ENCODE measurements at regions not wholly inside any gene's neighbourhood (a gene's known extent, or its start where the extent isn't known, plus 50 kb on each side); places are given as distances from the start of the nearest gene placed in this dataset.

- TF ChIP-seq, protein P1, sequence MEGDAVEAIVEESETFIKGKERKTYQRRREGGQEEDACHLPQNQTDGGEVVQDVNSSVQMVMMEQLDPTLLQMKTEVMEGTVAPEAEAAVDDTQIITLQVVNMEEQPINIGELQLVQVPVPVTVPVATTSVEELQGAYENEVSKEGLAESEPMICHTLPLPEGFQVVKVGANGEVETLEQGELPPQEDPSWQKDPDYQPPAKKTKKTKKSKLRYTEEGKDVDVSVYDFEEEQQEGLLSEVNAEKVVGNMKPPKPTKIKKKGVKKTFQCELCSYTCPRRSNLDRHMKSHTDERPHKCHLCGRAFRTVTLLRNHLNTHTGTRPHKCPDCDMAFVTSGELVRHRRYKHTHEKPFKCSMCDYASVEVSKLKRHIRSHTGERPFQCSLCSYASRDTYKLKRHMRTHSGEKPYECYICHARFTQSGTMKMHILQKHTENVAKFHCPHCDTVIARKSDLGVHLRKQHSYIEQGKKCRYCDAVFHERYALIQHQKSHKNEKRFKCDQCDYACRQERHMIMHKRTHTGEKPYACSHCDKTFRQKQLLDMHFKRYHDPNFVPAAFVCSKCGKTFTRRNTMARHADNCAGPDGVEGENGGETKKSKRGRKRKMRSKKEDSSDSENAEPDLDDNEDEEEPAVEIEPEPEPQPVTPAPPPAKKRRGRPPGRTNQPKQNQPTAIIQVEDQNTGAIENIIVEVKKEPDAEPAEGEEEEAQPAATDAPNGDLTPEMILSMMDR (IDR thresholded peaks at IDR 0.05; ENCODE audit: control extremely low read depth, extremely low read depth), result no peak
- no peaks in the 10 kb centered on the region for H3K36me3 ChIP-seq (ENCODE audit: control insufficient read depth in 4 of 4, insufficient read depth in 4 of 4, low read length in 4 of 4)
- no peak overlapping the region for H3K27ac ChIP-seq (ENCODE audit: low read depth in 1 of 2, low read length in 1 of 2)
- H3K4me1 ChIP-seq (ENCODE audit: control insufficient read depth in 5 of 5, insufficient read depth in 5 of 5, low read length in 5 of 5), result peaks cover 0 to 2% (median 0%) of the 10 kb centered on the region in 5 donors
- no peaks in the 10 kb centered on the region for H3K27me3 ChIP-seq (ENCODE audit: control insufficient read depth in 3 of 3, insufficient read depth in 3 of 3, low read length in 2 of 3)
- no peaks in the 10 kb centered on the region for H3K9me3 ChIP-seq (ENCODE audit: control insufficient read depth in 4 of 4, insufficient read depth in 3 of 4, low read length in 3 of 4)
- 89% methylated on average over 5 of the region's 5 CpGs for WGBS, 2 donors
- DNase-seq (no peak), ATAC-seq (ENCODE audit: insufficient read depth, low FRiP score) (no peak)
- H3K9ac ChIP-seq (ENCODE audit: insufficient read depth in 1 of 2, low read length in 2 of 2), result no peak overlapping the region
- no peak overlapping the region for H3K4me3 ChIP-seq
Observed at GRCh38 chr12:69074556-69075349, 141.8 kb upstream of the CPM start.

- Histone ChIP-seq H3K4me3 (no peak overlapping the region), H3K36me3 (ENCODE audit: control insufficient read depth in 4 of 4, insufficient read depth in 4 of 4, low read length in 4 of 4) (no peaks in the 10 kb centered on the region), H3K9me3 (ENCODE audit: control insufficient read depth in 4 of 4, insufficient read depth in 3 of 4, low read length in 3 of 4) (no peaks in the 10 kb centered on the region), H3K4me1 (ENCODE audit: control insufficient read depth in 5 of 5, insufficient read depth in 5 of 5, low read length in 5 of 5) (no peaks in the 10 kb centered on the region), H3K27ac (ENCODE audit: low read depth in 1 of 2, low read length in 1 of 2) (no peak overlapping the region), H3K9ac (ENCODE audit: insufficient read depth in 1 of 2, low read length in 2 of 2) (no peak overlapping the region), H3K27me3 (ENCODE audit: control insufficient read depth in 3 of 3, insufficient read depth in 3 of 3, low read length in 2 of 3) (no peaks in the 10 kb centered on the region)
- no peak for DNase-seq
- WGBS, 2 donors, result 81 to 85% methylated on average over 5 of the region's 5 CpGs
- TF ChIP-seq, protein P1 (IDR thresholded peaks at IDR 0.05; ENCODE audit: control extremely low read depth, extremely low read depth), result no peak
- ATAC-seq (ENCODE audit: insufficient read depth, low FRiP score), result no peak
Observed at GRCh38 chr12:69083689-69084088, 150.7 kb upstream of the CPM start.

GRCh38 chr12:69084816-69085378 is 151.9 kb upstream of the CPM start:
- no peak overlapping the region for H3K27ac ChIP-seq (ENCODE audit: low read depth in 1 of 2, low read length in 1 of 2)

More at GRCh38 chr12:69084816-69085378, 151.9 kb upstream of the CPM start:
- Histone ChIP-seq H3K4me3 (no peak overlapping the region), H3K36me3 (ENCODE audit: control insufficient read depth in 4 of 4, insufficient read depth in 4 of 4, low read length in 4 of 4) (no peaks in the 10 kb centered on the region), H3K27me3 (ENCODE audit: control insufficient read depth in 3 of 3, insufficient read depth in 3 of 3, low read length in 2 of 3) (no peaks in the 10 kb centered on the region), H3K9ac (ENCODE audit: insufficient read depth in 1 of 2, low read length in 2 of 2) (no peak overlapping the region), H3K4me1 (ENCODE audit: control insufficient read depth in 5 of 5, insufficient read depth in 5 of 5, low read length in 5 of 5) (no peaks in the 10 kb centered on the region), H3K9me3 (ENCODE audit: control insufficient read depth in 4 of 4, insufficient read depth in 3 of 4, low read length in 3 of 4) (no peaks in the 10 kb centered on the region)
- ATAC-seq (ENCODE audit: insufficient read depth, low FRiP score), result no peak
- TF ChIP-seq, protein P1 (IDR thresholded peaks at IDR 0.05; ENCODE audit: control extremely low read depth, extremely low read depth), result no peak
- no peak for DNase-seq
